H1 (cell line): ENCODE measurements at regions not wholly inside any gene's neighbourhood (a gene's known extent, or its start where the extent isn't known, plus 50 kb on each side); places are given as distances from the start of the nearest gene placed in this dataset.

ENCODE experiments used
- CTCF ChIA-PET: fragments of 300-600 bp; sonication (Branson Sonifier 250); formaldehyde crosslinking; loops from one replicate; lab custom pipeline; 2021; ENCODE audit not compliant: partially characterized antibody; lab: Charles Lee
- POLR2A ChIA-PET: fragments of 300-600 bp; sonication (Branson Sonifier 250); formaldehyde crosslinking; loops from one replicate; lab custom pipeline; 2021; ENCODE audit warnings: inconsistent platforms; ENCODE audit not compliant: partially characterized antibody; lab: Charles Lee
- DNase-seq, 2 experiments: peaks; one replicate each; pipeline versions ENCODE4 v3.0.0 to v3.0.0-alpha.2; 2010 to 2022; ENCODE audit warnings: low spot score in 2 of 2, low read depth in 1 of 2, mixed read lengths in 1 of 2
- FAIRE-seq: peaks from 2 replicates; lab custom pipeline; 2011; peaks lifted over from hg19 to GRCh38; lab: Jason Lieb, UNC
- H2AFZ ChIP-seq: 2 replicates; pipeline ENCODE4 v1.8.1; 2012; ENCODE audit warnings: low read length, inconsistent platforms
- H2AK5ac ChIP-seq: 2 replicates; pipeline ENCODE4 v1.6.1; 2013; ENCODE audit warnings: low read depth, low read length
- H2BK120ac ChIP-seq: replicated peaks from 2 replicates; pipeline ENCODE3; 2013; ENCODE audit warnings: low read depth, low read length, inconsistent platforms
- H2BK12ac ChIP-seq: 2 replicates; pipeline ENCODE4 v1.6.1; 2013; ENCODE audit warnings: low read depth, low read length
- H2BK15ac ChIP-seq: 2 replicates; pipeline ENCODE4 v1.6.1; 2013; ENCODE audit warnings: low read length
- H2BK20ac ChIP-seq: 2 replicates; pipeline ENCODE4 v1.6.1; 2013; ENCODE audit warnings: low read length
- H2BK5ac ChIP-seq: 2 replicates; pipeline ENCODE4 v1.6.1; 2013; ENCODE audit warnings: low read depth, low read length
- H3K14ac ChIP-seq: 2 replicates; pipeline ENCODE4 v1.6.1; 2013; ENCODE audit warnings: inconsistent platforms; ENCODE audit not compliant: insufficient read length
- H3K18ac ChIP-seq: 2 replicates; pipeline ENCODE4 v1.6.1; 2013; ENCODE audit warnings: low read length; ENCODE audit errors: extremely low read depth
- H3K23ac ChIP-seq: 2 replicates; pipeline ENCODE4 v1.6.1; 2013; ENCODE audit warnings: inconsistent platforms; ENCODE audit not compliant: insufficient read length
- H3K23me2 ChIP-seq: 2 replicates; pipeline ENCODE4 v1.6.1; 2013; ENCODE audit warnings: low read depth, low read length
- H3K27ac ChIP-seq: 2 replicates; pipeline ENCODE4 v1.6.1; 2011; ENCODE audit warnings: low read depth, low read length, inconsistent platforms
- H3K27me3 ChIP-seq, 4 experiments: replicated peaks in 1 of 4; 1 replicate in 1 of 4; 2 replicates in 3 of 4; pipeline versions ENCODE4 v1.6.1 to v1.8.1; 2011 to 2013; ENCODE audit warnings: low read length in 3 of 4, mild to moderate bottlenecking in 3 of 4, inconsistent platforms in 2 of 4, mixed read lengths in 2 of 4, moderate library complexity in 1 of 4; ENCODE audit not compliant: control insufficient read depth in 3 of 4, insufficient read depth in 3 of 4; ENCODE audit errors: extremely low read depth in 1 of 4
- H3K36me3 ChIP-seq, 4 experiments: 2 replicates each; pipeline versions ENCODE4 v1.6.1 to v1.8.1; 2011 to 2013; ENCODE audit warnings: mild to moderate bottlenecking in 4 of 4, low read length in 3 of 4, moderate library complexity in 2 of 4, control low read depth in 1 of 4, inconsistent platforms in 1 of 4; ENCODE audit not compliant: insufficient read depth in 4 of 4, control insufficient read depth in 2 of 4
- H3K4ac ChIP-seq: replicated peaks from 2 replicates; pipeline ENCODE3; 2013; ENCODE audit warnings: low read length, low read depth, mixed read lengths, inconsistent platforms; ENCODE audit not compliant: insufficient read length
- H3K4me1 ChIP-seq, 4 experiments: replicated peaks in 1 of 4; 1 replicate in 1 of 4; 2 replicates in 3 of 4; pipeline versions ENCODE4 v1.6.1 to v1.8.1; 2011 to 2013; ENCODE audit warnings: low read length in 3 of 4, inconsistent platforms in 2 of 4, mixed read lengths in 1 of 4; ENCODE audit not compliant: insufficient read depth in 4 of 4, control insufficient read depth in 3 of 4
- H3K4me2 ChIP-seq, 2 experiments: 2 replicates each; pipeline versions ENCODE4 v1.6.1 to v1.8.1; 2011 to 2013; ENCODE audit warnings: low read depth in 2 of 2, low read length in 2 of 2, control low read depth in 1 of 2, inconsistent platforms in 1 of 2, mild to moderate bottlenecking in 1 of 2; ENCODE audit not compliant: insufficient read depth in 1 of 2
- H3K4me3 ChIP-seq, 4 experiments: fragments of 200-600, 300-600 bp in 1 of 4; sonication (generic), shearing (Covaris generic), sonication (Bioruptor Twin) in 1 of 4; 2 replicates each; pipeline versions ENCODE4 v1.5.1 to v1.8.1; 2011 to 2016; ENCODE audit warnings: low read length in 4 of 4, low read depth in 3 of 4, control low read depth in 2 of 4, inconsistent platforms in 2 of 4, mild to moderate bottlenecking in 2 of 4, mixed read lengths in 1 of 4, moderate library complexity in 1 of 4; ENCODE audit not compliant: insufficient read depth in 2 of 4; ENCODE audit errors: extremely low read depth in 1 of 4
- H3K56ac ChIP-seq: replicated peaks from 2 replicates; pipeline ENCODE3; 2013; ENCODE audit warnings: low read depth, mild to moderate bottlenecking, mixed read lengths, low read length, inconsistent platforms; ENCODE audit not compliant: insufficient read length
- H3K79me1 ChIP-seq: 2 replicates; pipeline ENCODE4 v1.6.1; 2013; ENCODE audit warnings: low read depth, low read length, control low read depth
- H3K79me2 ChIP-seq, 2 experiments: 2 replicates each; pipeline versions ENCODE4 v1.6.1 to v1.8.1; 2012 to 2013; ENCODE audit warnings: low read length in 2 of 2, mild to moderate bottlenecking in 2 of 2, inconsistent platforms in 1 of 2; ENCODE audit not compliant: insufficient read depth in 2 of 2, control insufficient read depth in 1 of 2
- H3K9ac ChIP-seq, 4 experiments: replicated peaks in 1 of 4; 1 replicate in 1 of 4; 2 replicates in 3 of 4; pipeline versions ENCODE4 v1.6.1 to v1.8.1; 2011 to 2013; ENCODE audit warnings: low read depth in 3 of 4, low read length in 3 of 4, control low read depth in 2 of 4, mild to moderate bottlenecking in 2 of 4, moderate library complexity in 2 of 4, inconsistent platforms in 1 of 4; ENCODE audit errors: extremely low read depth in 1 of 4
- H3K9me3 ChIP-seq, 2 experiments: 2 replicates each; pipeline versions ENCODE4 v1.6.1 to v1.8.1; 2012 to 2013; ENCODE audit warnings: mild to moderate bottlenecking in 2 of 2, moderate library complexity in 2 of 2, control low read depth in 1 of 2, inconsistent platforms in 1 of 2, low read depth in 1 of 2, low read length in 1 of 2, mixed read lengths in 1 of 2; ENCODE audit not compliant: insufficient read depth in 2 of 2
- H4K20me1 ChIP-seq, 2 experiments: replicated peaks in 1 of 2; 2 replicates each; pipeline versions ENCODE3 to v1.8.1; 2011 to 2013; ENCODE audit warnings: inconsistent platforms in 2 of 2, low read length in 2 of 2, mild to moderate bottlenecking in 1 of 2; ENCODE audit not compliant: insufficient read depth in 2 of 2, control insufficient read depth in 1 of 2
- H4K5ac ChIP-seq: 2 replicates; pipeline ENCODE4 v1.6.1; 2013; ENCODE audit warnings: low read length, low read depth, mixed read lengths, inconsistent platforms; ENCODE audit not compliant: insufficient read length
- H4K8ac ChIP-seq: 2 replicates; pipeline ENCODE4 v1.8.0; 2013; ENCODE audit warnings: mild to moderate bottlenecking, moderate library complexity, low read length, inconsistent platforms; ENCODE audit not compliant: insufficient read depth; ENCODE audit errors: extremely low read depth
- H4K91ac ChIP-seq: replicated peaks from 2 replicates; pipeline ENCODE3; 2013; ENCODE audit warnings: low read length, mixed read lengths, inconsistent platforms; ENCODE audit not compliant: insufficient read length
- BACH1 ChIP-seq: IDR thresholded peaks from 2 replicates; pipeline ENCODE4 v1.6.1; 2012; ENCODE audit warnings: low read length, improper control_type of control experiment
- BRCA1 ChIP-seq: IDR thresholded peaks from 2 replicates; pipeline ENCODE4 v1.6.1; 2012; ENCODE audit warnings: low read depth, low read length, improper control_type of control experiment
- CEBPB ChIP-seq: IDR thresholded peaks from 2 replicates; pipeline ENCODE4 v1.6.1; 2012; ENCODE audit warnings: low read depth, low read length
- CHD1 ChIP-seq: IDR thresholded peaks from 2 replicates; pipeline ENCODE4 v1.6.1; 2012; ENCODE audit warnings: low read depth, low read length, improper control_type of control experiment
- CREB1 ChIP-seq: IDR thresholded peaks from 2 replicates; pipeline ENCODE4 v1.6.1; 2012; ENCODE audit warnings: inconsistent platforms
- KDM1A ChIP-seq: fragments of 200-600, 300-600 bp; sonication (generic); IDR thresholded peaks from 2 replicates; pipeline ENCODE4 v1.7.1; 2016; ENCODE audit warnings: mild to moderate bottlenecking, low read length, borderline replicate concordance
- KDM5A ChIP-seq: fragments of 200-600 bp; IDR thresholded peaks from 2 replicates; pipeline ENCODE4 v1.7.1; 2012; ENCODE audit warnings: mild to moderate bottlenecking, low read length, inconsistent platforms, mixed read lengths
- MAX ChIP-seq: IDR thresholded peaks from 2 replicates; pipeline ENCODE4 v1.6.1; 2012; ENCODE audit warnings: inconsistent platforms
- PHF8 ChIP-seq: fragments of 200-600 bp; sonication (generic); conservative IDR thresholded peaks from 2 replicates; pipeline ENCODE4 v1.7.1; 2012; ENCODE audit warnings: low read depth, mild to moderate bottlenecking, inconsistent platforms, low read length, moderate library complexity
- SAP30 ChIP-seq: fragments of 300-600 bp; sonication (generic); IDR thresholded peaks from 2 replicates; pipeline ENCODE4 v1.7.1; 2012; ENCODE audit warnings: low read length, moderate library complexity, mild to moderate bottlenecking, inconsistent platforms; ENCODE audit not compliant: insufficient read depth, insufficient replicate concordance
- SIN3A ChIP-seq, 2 experiments: IDR thresholded peaks in 1 of 2; conservative IDR thresholded peaks in 1 of 2; 2 replicates each; pipeline ENCODE4 v1.6.1; 2011 to 2012; ENCODE audit warnings: low read length in 2 of 2, improper control_type of control experiment in 1 of 2, low read depth in 1 of 2, mild to moderate bottlenecking in 1 of 2
- SIRT6 ChIP-seq: IDR thresholded peaks from one replicate; pipeline ENCODE4 v1.7.1; 2012; ENCODE audit warnings: low read length, inconsistent platforms
- YY1 ChIP-seq: IDR thresholded peaks from 2 replicates; pipeline ENCODE4 v1.6.1; 2011; ENCODE audit warnings: low read depth, mild to moderate bottlenecking, low read length
- ZNF274 ChIP-seq: IDR thresholded peaks from 2 replicates; pipeline ENCODE4 v1.7.0; 2012; ENCODE audit warnings: low read length, borderline replicate concordance; ENCODE audit errors: extremely low read depth
- WGBS, 2 experiments: shearing (Covaris generic) in 1 of 2; methylation state at CpG; one replicate each; pipeline versions ENCODE4 v1.1.6 to v1.1.7; 2013 to 2015; ENCODE audit warnings: low lambda C conversion rate in 2 of 2, mixed read lengths in 2 of 2, inconsistent platforms in 1 of 2, low coverage in 1 of 2, missing lambda C conversion rate in 1 of 2; ENCODE audit not compliant: insufficient replicate concordance in 2 of 2, insufficient coverage in 1 of 2, insufficient read length in 1 of 2; ENCODE audit errors: extremely low coverage in 1 of 2, missing lambda C conversion rate in 1 of 2; 5-methylcytosine and 5-hydroxymethylcytosine counted together
- TF ChIP-seq, protein P1 (sequence below): IDR thresholded peaks from 2 replicates; pipeline ENCODE4 v1.6.1; 2012; ENCODE audit warnings: inconsistent platforms

DNA sequence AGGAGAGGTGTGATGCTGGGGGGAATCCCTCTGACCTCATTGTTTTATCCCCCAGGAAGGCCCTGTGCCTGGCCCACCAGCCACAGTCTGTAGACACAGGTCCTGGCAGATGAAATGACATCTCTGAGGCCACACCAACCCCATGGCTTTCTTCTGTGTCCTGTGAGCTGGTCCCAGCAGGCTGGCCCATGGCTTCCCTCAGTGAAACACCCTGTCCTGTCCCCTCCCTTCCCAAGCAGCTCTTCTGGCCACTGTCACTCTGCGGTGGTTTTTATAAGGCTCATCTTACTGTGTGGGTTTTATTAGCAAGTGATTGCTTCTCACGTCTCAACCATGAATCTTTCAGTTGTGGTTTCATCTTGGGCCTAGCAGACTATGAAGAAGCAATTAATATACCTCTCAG, 81.6 kb upstream of the CALM2 start:
- Histone ChIP-seq H3K79me2 (no peaks in the 10 kb centered on the region), H3K79me1 (no peaks in the 10 kb centered on the region), H2AFZ (peak overlapping the region; percentile 91; the same call in 1 of the 2 replicates), H3K14ac (no peak overlapping the region), H4K91ac (no peak overlapping the region), H3K4ac (no peak overlapping the region), H2BK20ac (no peak overlapping the region), H4K5ac (no peak overlapping the region), H3K4me1 (peaks cover 3 to 7% (median 5%) of the 10 kb centered on the region in 4 experiments), H4K20me1 (no peaks in the 10 kb centered on the region), H3K27ac (no peak overlapping the region), H2AK5ac (no peak overlapping the region), H3K23me2 (no peaks in the 10 kb centered on the region), H3K4me2 (no peak overlapping the region), H3K36me3 (no peaks in the 10 kb centered on the region), H2BK15ac (no peak overlapping the region; the same call in 1 of the 2 replicates), H3K9me3 (no peaks in the 10 kb centered on the region), H2BK5ac (no peak overlapping the region), H3K23ac (no peak overlapping the region), H2BK12ac (no peak overlapping the region), H3K18ac (no peak overlapping the region), H3K9ac (no peak overlapping the region), H3K56ac (no peak overlapping the region), H2BK120ac (no peak overlapping the region), H3K4me3 (no peak overlapping the region), H4K8ac (no peak overlapping the region), H3K27me3 (no peaks in the 10 kb centered on the region)
- DNase-seq (no peak), FAIRE-seq (no peak)
- ChIA-PET CTCF (interaction anchor here (1.2 to 3.1 kb wide), 5 partner anchors 9 to 268 kb away, joined by 3 to 9 read pairs (median 5); no protein-coding TSS in a partner anchor), POLR2A (interaction anchor here (1.5 kb wide), 1 partner anchor 88 kb away, joined by 3 read pairs; no protein-coding TSS in a partner anchor)
- 95% methylated on average over 2 of the region's 2 CpGs; no CpG with 5 or more reads in 1 of the 2 experiments for WGBS, 2 experiments
- TF ChIP-seq MAX (no peak), CEBPB (no peak), CHD1 (no peak), PHF8 (no peak), KDM5A (no peak), KDM1A (no peak), SAP30 (no peak), ZNF274 (no peak), YY1 (no peak), SIN3A (conservative IDR thresholded peaks at IDR 0.05 in 1 of 2, IDR thresholded peaks at IDR 0.05 in 1 of 2; ENCODE audit: low read depth in 1 of 2, low read length in 2 of 2) (no peak), CREB1 (no peak), BRCA1 (no peak), SIRT6 (no peak), BACH1 (no peak)
- TF ChIP-seq, protein P1, sequence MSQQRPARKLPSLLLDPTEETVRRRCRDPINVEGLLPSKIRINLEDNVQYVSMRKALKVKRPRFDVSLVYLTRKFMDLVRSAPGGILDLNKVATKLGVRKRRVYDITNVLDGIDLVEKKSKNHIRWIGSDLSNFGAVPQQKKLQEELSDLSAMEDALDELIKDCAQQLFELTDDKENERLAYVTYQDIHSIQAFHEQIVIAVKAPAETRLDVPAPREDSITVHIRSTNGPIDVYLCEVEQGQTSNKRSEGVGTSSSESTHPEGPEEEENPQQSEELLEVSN, result no peak
